GM23338 (cell line): ENCODE measurements at regions not wholly inside any gene's neighbourhood (a gene's known extent, or its start where the extent isn't known, plus 50 kb on each side); places are given as distances from the start of the nearest gene placed in this dataset.

ENCODE experiments used
- ATAC-seq: fragments of 200-7000 bp; cut with Tn5 transposase; 3 replicates; pipeline ENCODE4 v1.9.1; 2020
- DNase-seq: peaks from one replicate; pipeline ENCODE4 v3.0.0-alpha.2; 2015; ENCODE audit warnings: low spot score
- H2AFZ ChIP-seq: fragments of 200-600 bp; sonication (generic); 2 replicates; pipeline ENCODE4 v1.8.0; 2016; ENCODE audit warnings: antibody characterized with exemption, mild to moderate bottlenecking, moderate library complexity
- H3F3A ChIP-seq: fragments of 200-600 bp; sonication (generic); replicated peaks from 2 replicates; pipeline ENCODE4 v1.8.0; 2017; ENCODE audit warnings: antibody characterized with exemption, mixed run types, low read depth
- H3K27ac ChIP-seq: fragments of 200-600 bp; sonication (generic); 2 replicates; pipeline ENCODE4 v1.6.1; 2016; ENCODE audit warnings: low read depth
- H3K27me3 ChIP-seq: fragments of 200-600 bp; sonication (generic); 2 replicates; pipeline ENCODE4 v1.8.0; 2016; ENCODE audit warnings: mild to moderate bottlenecking, mixed run types, moderate library complexity; ENCODE audit not compliant: insufficient read depth
- H3K36me3 ChIP-seq: fragments of 200-600 bp; sonication (generic); 2 replicates; pipeline ENCODE4 v1.8.0; 2016; ENCODE audit warnings: mild to moderate bottlenecking; ENCODE audit not compliant: insufficient read depth
- H3K4me1 ChIP-seq: fragments of 200-600 bp; sonication (generic); 2 replicates; pipeline ENCODE4 v1.8.0; 2016; ENCODE audit warnings: mild to moderate bottlenecking, moderate library complexity; ENCODE audit not compliant: insufficient read depth
- H3K4me2 ChIP-seq: fragments of 200-600 bp; sonication (generic); 2 replicates; pipeline ENCODE4 v1.7.1; 2017; ENCODE audit warnings: mixed run types
- H3K4me3 ChIP-seq: fragments of 200-600 bp; sonication (generic); 2 replicates; pipeline ENCODE4 v1.6.1; 2016; ENCODE audit warnings: mixed run types
- H3K79me2 ChIP-seq: fragments of 200-600 bp; sonication (generic); replicated peaks from 2 replicates; pipeline ENCODE4 v1.8.0; 2017; ENCODE audit warnings: mild to moderate bottlenecking; ENCODE audit not compliant: insufficient read depth
- H3K9me2 ChIP-seq: fragments of 200-600 bp; sonication (generic); 2 replicates; pipeline ENCODE4 v1.8.0; 2017; ENCODE audit not compliant: insufficient read depth
- H4K20me1 ChIP-seq: fragments of 200-600 bp; sonication (generic); replicated peaks from 2 replicates; pipeline ENCODE4 v1.8.0; 2017; ENCODE audit warnings: mild to moderate bottlenecking; ENCODE audit not compliant: insufficient read depth
- H3K27ac Mint-ChIP-seq: 2 replicates; pipeline ENCODE4 v1.8.0; 2020; ENCODE audit warnings: inconsistent platforms, mild to moderate bottlenecking, moderate library complexity, mixed read lengths
- H3K27me3 Mint-ChIP-seq: 3 replicates; pipeline ENCODE4 v1.8.0; 2022; ENCODE audit warnings: low read depth, mild to moderate bottlenecking, moderate library complexity, mixed read lengths, inconsistent platforms; ENCODE audit not compliant: insufficient read depth, poor library complexity
- H3K36me3 Mint-ChIP-seq: 3 replicates; pipeline ENCODE4 v1.8.0; 2021; ENCODE audit warnings: low read depth, mild to moderate bottlenecking, inconsistent platforms, moderate library complexity, mixed read lengths
- H3K4me1 Mint-ChIP-seq: 3 replicates; pipeline ENCODE4 v1.8.0; 2020; ENCODE audit warnings: mild to moderate bottlenecking, inconsistent platforms, mixed read lengths
- H3K4me3 Mint-ChIP-seq: 3 replicates; pipeline ENCODE4 v1.8.0; 2021; ENCODE audit warnings: moderate library complexity, mild to moderate bottlenecking, inconsistent platforms, mixed read lengths
- H3K9me3 Mint-ChIP-seq: 3 replicates; pipeline ENCODE4 v1.8.0; 2020; ENCODE audit warnings: moderate library complexity, mild to moderate bottlenecking, inconsistent platforms, mixed read lengths
- CTCF ChIP-seq, 2 experiments: fragments of 200-600 bp in 1 of 2; sonication (generic) in 1 of 2; conservative IDR thresholded peaks; 2 replicates each; pipeline versions ENCODE4 v1.5.1 to v1.6.1; 2016 to 2017; ENCODE audit warnings: antibody characterized with exemption in 2 of 2, low read depth in 2 of 2, mild to moderate bottlenecking in 2 of 2, moderate library complexity in 1 of 2
- NANOG ChIP-seq: IDR thresholded peaks from 2 replicates; pipeline ENCODE4 v1.6.1; 2016; ENCODE audit warnings: antibody characterized with exemption, borderline replicate concordance
- POLR2AphosphoS5 ChIP-seq: IDR thresholded peaks from 2 replicates; pipeline ENCODE4 v1.6.1; 2016; ENCODE audit warnings: antibody characterized with exemption, low read depth
- REST ChIP-seq: IDR thresholded peaks from one replicate; pipeline ENCODE4 v1.6.1; 2018; ENCODE audit warnings: antibody characterized with exemption; ENCODE audit not compliant: unreplicated experiment

GRCh38 chr1:29653886-29654450 lies 417.6 kb downstream of the PTPRU start (continued):
- no peak for TF ChIP-seq CTCF (conservative IDR thresholded peaks at IDR 0.05; ENCODE audit: low read depth in 2 of 2)
- TF ChIP-seq NANOG = no peak
- no peak for TF ChIP-seq POLR2AphosphoS5

DNA sequence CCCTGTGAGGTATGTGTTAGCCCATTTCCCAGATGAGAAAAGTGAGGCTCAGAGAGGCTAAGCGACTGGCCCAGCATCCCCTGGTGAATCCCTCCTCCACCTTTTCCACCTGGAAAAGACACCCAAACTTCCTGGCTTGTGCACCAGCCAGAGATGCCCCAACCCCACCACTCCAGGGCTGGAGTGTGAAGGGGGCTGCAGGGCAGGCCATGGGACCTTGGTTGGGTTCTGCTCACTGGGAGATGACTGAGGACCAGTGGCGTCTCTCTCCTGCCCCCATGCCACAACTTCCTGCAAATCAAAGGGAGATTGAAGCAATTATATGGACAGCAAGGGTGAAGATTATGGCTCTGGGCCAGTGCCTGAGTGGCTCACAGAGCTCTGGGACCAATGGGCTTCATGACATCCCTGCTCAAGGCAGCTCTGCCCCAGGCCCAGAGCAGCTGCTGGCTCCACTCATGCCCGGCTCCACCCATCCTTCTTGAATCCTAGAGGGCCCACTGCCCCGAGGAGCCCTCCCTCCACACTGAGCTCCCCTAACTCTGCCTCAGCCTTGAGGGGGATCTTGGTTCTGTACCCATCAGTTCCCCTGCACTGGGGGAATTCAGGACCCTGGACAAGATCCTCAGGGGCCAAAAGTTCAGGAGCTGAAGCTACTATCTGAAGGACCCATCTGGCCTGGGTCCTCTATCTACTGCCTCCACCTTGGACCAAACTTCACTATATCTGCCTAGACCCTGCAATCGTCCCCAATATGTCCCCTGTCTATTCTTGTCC lies 416.9 kb downstream of the PTPRU start:
- H3K27ac ChIP-seq = no peak overlapping the region
- no peaks in the 10 kb centered on the region for H4K20me1 ChIP-seq
- no peak overlapping the region for H3K4me3 ChIP-seq
- H3K36me3 ChIP-seq = no peaks in the 10 kb centered on the region
- H3K27me3 Mint-ChIP-seq = peaks cover 9% of the 10 kb centered on the region
- no peak for ATAC-seq
- no peak for DNase-seq
- H3K79me2 ChIP-seq = no peaks in the 10 kb centered on the region
- no peaks in the 10 kb centered on the region for H3K36me3 Mint-ChIP-seq
- H3K27ac Mint-ChIP-seq = no peak overlapping the region
- H3F3A ChIP-seq = no peaks in the 10 kb centered on the region
- H3K9me2 ChIP-seq = no peaks in the 10 kb centered on the region
- H3K4me1 Mint-ChIP-seq = peaks cover 4% of the 10 kb centered on the region
- H3K4me1 ChIP-seq = no peaks in the 10 kb centered on the region
- peaks cover 3% of the 10 kb centered on the region; the same call in 2 of the 3 replicates for H3K9me3 Mint-ChIP-seq
- no peak overlapping the region for H2AFZ ChIP-seq
- TF ChIP-seq NANOG (no peak), REST (peak; percentile 71)
- H3K27me3 ChIP-seq = no peaks in the 10 kb centered on the region
- H3K4me3 Mint-ChIP-seq = no peak overlapping the region
- no peak overlapping the region for H3K4me2 ChIP-seq
